ENCODE measurements at regions not wholly inside any gene's neighbourhood (a gene's known extent, or its start where the extent isn't known, plus 50 kb on each side); places are given as distances from the start of the nearest gene placed in this dataset.

- no peak for TF ChIP-seq CTCF (conservative IDR thresholded peaks at IDR 0.05; ENCODE audit: low read depth, low read length)
- TF ChIP-seq SMC3 (IDR thresholded peaks at IDR 0.05; ENCODE audit: low read depth, low read length) = no peak
Measured at GRCh38 chr12:131211340-131211938, 257.7 kb downstream of the ADGRD1 start.

Measured in IMR-90 (cell line).